Right ventricle myocardium inferior (tissue), 1 donor: ENCODE measurements at regions not wholly inside any gene's neighbourhood (a gene's known extent, or its start where the extent isn't known, plus 50 kb on each side); places are given as distances from the start of the nearest gene placed in this dataset.

Experiments
- ATAC-seq: fragments of 200-7000 bp; cut with Tn5 transposase; one replicate; pipeline ENCODE4 v1.9.1; 2020; ENCODE audit warnings: mild to moderate bottlenecking, moderate library complexity
- DNase-seq: peaks from one replicate; pipeline ENCODE4 v3.0.0; 2021; ENCODE audit errors: missing footprints
- intact Hi-C: fragments of 100-400 bp; cut with DNase I; formaldehyde crosslinking; loops from one replicate; pipeline ENCODE4 v1.11.0; 2022
- donor health status: DM: no; HTN: yes; CAD: no; lungs with severe emphysema.

- ATAC-seq (no peak), DNase-seq (no peak)
- intact Hi-C loops: no loop called here
Measured at GRCh38 chr11:15370495-15371147, 255.9 kb downstream of the INSC start.

- ATAC-seq: no peak
- intact Hi-C loops: no loop called here
- DNase-seq: no peak
Measured at GRCh38 chr11:15371533-15371932, 256.8 kb downstream of the INSC start.

DNA sequence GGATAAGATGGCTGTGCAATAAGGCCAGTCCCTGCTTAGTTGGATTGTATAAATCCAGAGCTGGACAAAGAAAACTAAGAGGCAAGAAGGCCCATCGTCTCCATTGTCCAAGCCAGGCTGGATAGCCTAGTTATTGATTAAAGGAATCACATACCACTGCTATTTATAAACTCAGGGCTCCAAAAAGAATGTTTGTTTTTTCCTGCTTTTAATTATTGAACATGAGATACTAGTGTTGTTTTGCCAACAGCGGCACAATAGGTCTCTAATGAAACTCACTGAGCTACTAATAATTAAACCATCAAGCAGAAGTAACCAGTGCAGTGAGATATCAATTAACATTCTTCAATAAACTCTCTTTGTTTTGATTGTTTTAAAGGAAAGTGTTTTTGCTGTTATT is 259.7 kb downstream of the INSC start:
- ATAC-seq: no peak
- intact Hi-C loops: no loop called here

GRCh38 chr11:15378941-15379340 is 264.2 kb downstream of the INSC start:
- intact Hi-C loops: no loop called here
- ATAC-seq: no peak
- no peak for DNase-seq

More for the DNA sequence above, 259.7 kb downstream of the INSC start:
- no peak for DNase-seq

GRCh38 chr11:15379483-15379882 is 264.8 kb downstream of the INSC start:
- intact Hi-C loops: no loop called here
- ATAC-seq (no peak), DNase-seq (no peak)

- intact Hi-C loops: no loop called here
Measured at GRCh38 chr11:15390857-15391256, 276.1 kb downstream of the INSC start.

DNA sequence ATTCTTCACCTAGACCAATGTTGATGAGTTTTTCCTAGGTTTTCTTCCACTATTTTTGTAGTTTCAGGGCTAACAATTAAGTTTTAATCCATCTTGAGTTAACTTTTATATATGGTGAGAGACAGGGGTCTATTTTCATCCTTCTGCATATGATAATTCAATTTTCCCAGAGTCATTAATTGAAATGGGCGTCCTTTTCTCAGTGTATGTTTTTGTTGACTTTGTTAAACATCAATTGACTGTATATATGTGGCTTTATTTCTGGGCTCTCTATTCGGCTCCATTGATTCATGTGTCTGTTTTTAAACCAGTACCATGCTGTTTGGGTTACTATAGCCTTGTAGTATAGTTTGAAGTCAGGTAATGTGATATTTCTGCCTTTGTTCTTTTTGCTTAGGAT is 282.1 kb downstream of the INSC start:
- DNase-seq (no peak), ATAC-seq (no peak)
- intact Hi-C loops: no loop called here

More at GRCh38 chr11:15390857-15391256, 276.1 kb downstream of the INSC start:
- DNase-seq: no peak
- no peak for ATAC-seq

DNA sequence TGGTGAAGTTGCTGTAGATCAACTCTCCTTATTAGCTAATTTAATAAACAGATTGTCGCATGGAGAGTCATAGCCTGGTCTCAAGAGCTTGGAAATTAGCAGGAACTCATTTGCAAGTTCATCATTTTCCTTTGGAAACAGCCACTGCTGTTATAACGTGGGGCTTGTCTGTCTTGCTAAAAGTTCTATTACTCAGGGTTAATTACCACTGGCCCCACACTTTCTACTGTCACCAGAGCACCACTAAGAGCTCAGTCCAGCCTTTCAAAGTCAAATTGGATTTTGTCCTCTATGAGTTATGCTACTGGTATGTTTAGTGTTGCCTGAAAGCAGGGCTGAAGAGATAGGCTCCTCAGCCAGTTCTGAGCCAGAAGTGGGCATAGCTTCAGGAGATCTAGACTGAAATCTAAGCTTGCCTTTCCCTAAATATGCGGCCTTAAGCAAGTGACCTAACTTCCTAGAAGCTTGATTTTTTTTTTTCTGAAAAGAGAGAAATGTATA is 292.2 kb downstream of the INSC start:
- DNase-seq (no peak), ATAC-seq (no peak)
- intact Hi-C loops: no loop called here

- no peak for DNase-seq
- no peak for ATAC-seq
Measured at GRCh38 chr11:15412054-15412453, 297.3 kb downstream of the INSC start.

DNA sequence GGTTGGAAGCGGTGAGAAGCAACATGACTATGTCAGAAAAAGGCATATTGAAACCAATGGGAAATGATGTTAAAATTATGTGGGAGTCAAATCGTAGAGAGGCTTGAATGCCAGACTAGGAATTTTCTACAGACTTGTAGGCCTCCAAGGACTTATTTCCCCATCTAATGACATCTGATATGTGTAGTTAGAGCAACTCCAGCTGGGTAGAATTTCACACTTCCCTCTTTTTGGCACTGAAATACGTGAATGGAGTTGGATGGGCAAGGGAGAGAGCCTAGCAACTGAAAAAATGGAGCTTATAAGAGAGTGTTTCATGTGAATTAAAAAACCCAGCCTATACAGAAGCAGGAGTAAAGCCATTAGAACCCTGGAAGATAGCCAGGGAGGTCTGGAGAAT is 304.2 kb downstream of the INSC start:
- DNase-seq: no peak
- ATAC-seq: peak; percentile 52
- intact Hi-C loops: no loop called here

More at GRCh38 chr11:15412054-15412453, 297.3 kb downstream of the INSC start:
- intact Hi-C loops: no loop called here

- intact Hi-C loops: no loop called here
Measured at GRCh38 chr11:15419696-15420095, 305.0 kb downstream of the INSC start.

DNA sequence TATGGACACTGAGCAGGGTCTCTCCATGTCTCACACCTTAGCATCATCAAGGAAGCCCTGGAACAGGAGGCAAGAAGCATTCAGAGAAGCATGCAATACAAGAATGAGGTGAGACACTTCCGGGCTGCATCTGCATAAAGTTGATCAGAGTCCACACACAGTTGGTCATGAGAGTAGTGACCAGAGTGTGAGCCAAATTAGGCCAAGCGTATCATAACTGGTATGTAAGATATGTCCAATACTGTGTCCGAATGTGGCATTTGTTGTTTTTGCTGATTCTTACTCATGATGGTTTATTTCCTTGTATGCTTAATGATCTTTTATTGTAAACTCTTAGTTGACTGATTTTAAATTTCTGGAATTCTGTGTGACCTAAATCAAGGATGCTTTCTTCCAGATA is 315.7 kb downstream of the INSC start:
- intact Hi-C loops: no loop called here
- no peak for DNase-seq
- no peak for ATAC-seq

More at GRCh38 chr11:15419696-15420095, 305.0 kb downstream of the INSC start:
- no peak for DNase-seq
- ATAC-seq: no peak

GRCh38 chr11:15434529-15434928 is 319.8 kb downstream of the INSC start:
- intact Hi-C loops: no loop called here

GRCh38 chr11:15446315-15446714 is 331.6 kb downstream of the INSC start:
- intact Hi-C loops: no loop called here
- DNase-seq: no peak
- ATAC-seq: no peak

More at GRCh38 chr11:15434529-15434928, 319.8 kb downstream of the INSC start:
- DNase-seq (no peak), ATAC-seq (no peak)

DNA sequence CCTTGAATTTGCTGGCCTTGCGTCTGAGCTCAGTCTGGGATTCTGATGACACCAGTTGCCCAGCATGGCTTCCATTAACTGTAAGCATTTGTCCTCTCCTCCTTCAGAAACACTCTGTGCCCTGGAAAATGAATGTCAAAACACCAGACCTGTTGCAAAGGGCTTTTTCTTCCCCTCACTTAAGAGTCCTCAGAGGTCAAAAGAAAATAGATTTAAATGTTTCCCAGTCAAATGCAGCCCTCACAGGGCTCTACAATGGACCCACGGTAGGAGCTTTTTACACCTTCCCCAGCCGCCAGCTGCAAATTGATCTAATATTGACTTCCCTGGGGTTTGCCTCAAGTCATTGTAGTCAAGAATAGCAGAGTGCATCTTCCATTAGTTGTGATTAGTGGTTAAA is 332.2 kb downstream of the INSC start:
- DNase-seq (no peak), ATAC-seq (no peak)
- intact Hi-C loops: no loop called here

- ATAC-seq: no peak
- DNase-seq: no peak
- intact Hi-C loops: no loop called here
Measured at GRCh38 chr11:15451713-15452112, 337.0 kb downstream of the INSC start.

DNA sequence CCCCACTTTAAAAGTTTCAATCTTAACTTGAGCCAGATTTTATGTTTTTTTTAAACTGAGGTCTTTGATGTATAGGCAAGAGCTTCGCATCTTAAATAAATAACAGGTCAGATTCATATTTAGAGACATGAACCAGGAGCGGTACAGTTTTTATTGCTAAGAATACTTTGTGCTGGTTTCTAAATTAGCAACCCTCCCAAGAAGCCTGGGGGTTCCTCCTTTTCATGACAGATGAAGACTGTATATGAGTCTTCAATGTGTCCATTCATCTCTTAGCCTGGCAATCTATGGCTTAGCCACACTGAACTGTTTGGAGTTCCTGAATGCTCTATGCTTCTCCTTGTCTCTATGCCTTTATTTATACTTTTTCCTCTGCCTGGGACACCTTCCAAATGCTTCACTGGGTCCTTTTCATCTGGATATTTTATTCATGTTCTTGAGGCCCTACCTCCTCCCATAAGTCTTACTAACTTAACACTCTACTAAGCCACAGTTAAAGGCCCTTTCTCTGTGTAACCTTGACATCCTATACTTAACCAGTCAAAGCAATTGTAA is 338.6 kb downstream of the INSC start:
- intact Hi-C loops: no loop called here
- no peak for ATAC-seq
- DNase-seq: no peak

DNA sequence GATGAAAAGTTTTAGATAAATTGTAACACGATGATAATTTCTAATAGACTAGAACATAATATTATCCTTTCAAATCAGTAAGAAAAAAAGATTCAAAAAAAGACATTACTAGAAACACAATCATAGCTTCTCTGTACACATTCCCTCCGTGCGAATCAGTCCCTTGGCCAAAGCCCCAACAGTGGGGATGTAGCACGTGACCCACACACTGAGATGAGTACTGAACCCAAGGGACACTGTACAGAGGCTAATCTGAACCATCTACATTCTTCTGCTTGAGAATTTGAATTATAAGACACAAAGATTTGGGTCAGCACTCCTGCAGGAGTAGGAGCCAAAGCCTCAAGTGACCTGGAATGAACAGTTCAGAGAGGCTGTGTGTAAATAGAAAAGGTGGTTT is 353.7 kb downstream of the INSC start:
- intact Hi-C loops: no loop called here
- ATAC-seq (no peak), DNase-seq (no peak)

DNA sequence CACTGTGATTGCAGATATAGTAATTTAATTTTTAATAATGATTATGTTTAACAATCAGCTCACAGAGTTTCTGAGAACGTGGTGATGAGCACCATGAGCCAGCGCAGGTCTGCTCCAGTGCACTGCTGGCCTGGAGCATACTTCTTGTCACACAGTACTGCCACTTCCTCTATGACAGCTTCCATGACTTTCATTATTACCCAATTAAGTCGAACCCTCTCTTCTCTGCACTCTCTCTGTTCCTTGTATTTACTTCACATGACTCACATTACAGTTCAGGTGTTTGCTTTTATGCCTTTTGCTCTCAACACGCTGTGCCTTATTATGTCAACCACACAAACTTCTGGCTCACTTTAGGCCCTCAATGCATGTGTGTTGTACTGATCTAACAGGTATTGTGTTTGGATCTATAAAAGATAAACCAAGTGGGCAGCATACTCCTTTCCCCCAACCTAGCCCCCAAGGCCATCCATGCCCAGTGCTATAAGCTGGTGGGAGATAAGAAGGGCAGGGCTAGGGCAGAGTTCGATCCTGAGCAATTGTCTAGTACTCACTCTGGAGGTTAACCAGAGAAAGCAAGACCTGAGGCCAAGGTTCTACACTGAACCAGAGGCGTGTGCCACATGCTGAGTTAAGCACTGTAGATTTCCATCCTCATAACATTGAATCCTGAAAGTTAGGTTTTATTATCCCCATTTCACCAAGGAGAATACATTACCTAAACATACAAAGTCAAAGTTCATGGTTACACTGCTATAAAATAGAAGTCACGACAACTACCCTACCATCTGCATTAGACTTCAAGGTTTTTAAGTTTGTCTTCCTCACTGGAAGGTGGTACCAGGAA is 356.5 kb downstream of the INSC start:
- intact Hi-C loops: no loop called here
- DNase-seq: no peak
- ATAC-seq: no peak
